ENCODE measurements at regions not wholly inside any gene's neighbourhood (a gene's known extent, or its start where the extent isn't known, plus 50 kb on each side); places are given as distances from the start of the nearest gene placed in this dataset.
"Not testable (repeated sequence)": the region's sequence is repeated elsewhere in the genome, so short reads cannot be mapped to it uniquely, and the experiment has no call there.

GRCh38 chr12:73210548-73211204 lies 938.5 kb downstream of the TRHDE start:
- DNase-seq (ENCODE audit: low spot score), result no peak

- no peak for DNase-seq (ENCODE audit: low spot score)
Observed at GRCh38 chr12:73220951-73221350, 948.8 kb downstream of the TRHDE start.

- DNase-seq (ENCODE audit: low spot score), result no peak
Observed at GRCh38 chr12:73221398-73221797, 949.2 kb downstream of the TRHDE start.

- no peak for DNase-seq (ENCODE audit: low spot score)
Observed at GRCh38 chr12:73221836-73222235, 949.7 kb downstream of the TRHDE start.

- DNase-seq (ENCODE audit: low spot score), result no peak
Observed at GRCh38 chr12:73225371-73225937, 953.3 kb downstream of the TRHDE start.

- no peak for DNase-seq (ENCODE audit: low spot score)
Observed at GRCh38 chr12:73225941-73226340, 953.8 kb downstream of the TRHDE start.

- no peak for DNase-seq (ENCODE audit: low spot score)
Observed at GRCh38 chr12:73226593-73226992, 954.4 kb downstream of the TRHDE start.

GRCh38 chr12:73228828-73229227 lies 956.7 kb downstream of the TRHDE start:
- not testable (repeated sequence) for DNase-seq (ENCODE audit: low spot score)

GRCh38 chr12:73235387-73235786 lies 963.2 kb downstream of the TRHDE start:
- no peak for DNase-seq (ENCODE audit: low spot score)

GRCh38 chr12:73240110-73240509 lies 967.9 kb downstream of the TRHDE start:
- DNase-seq (ENCODE audit: low spot score), result no peak

GRCh38 chr12:73262788-73263381 lies 990.7 kb downstream of the TRHDE start:
- no peak for DNase-seq (ENCODE audit: low spot score)

GRCh38 chr12:73266206-73266605 lies 994.0 kb downstream of the TRHDE start:
- no peak for DNase-seq (ENCODE audit: low spot score)

- no peak for DNase-seq (ENCODE audit: low spot score)
Observed at GRCh38 chr12:73274976-73275375, 1002.8 kb downstream of the TRHDE start.

GRCh38 chr12:73277971-73278370 lies 1005.8 kb downstream of the TRHDE start:
- no peak for DNase-seq (ENCODE audit: low spot score)

- no peak for DNase-seq (ENCODE audit: low spot score)
Observed at GRCh38 chr12:73301530-73301929, 1029.4 kb downstream of the TRHDE start.

- no peak for DNase-seq (ENCODE audit: low spot score)
Observed at GRCh38 chr12:73307260-73307659, 1035.1 kb downstream of the TRHDE start.

- no peak for DNase-seq (ENCODE audit: low spot score)
Observed at GRCh38 chr12:73308079-73308478, 1035.9 kb downstream of the TRHDE start.

- DNase-seq (ENCODE audit: low spot score), result no peak
Observed at GRCh38 chr12:73308747-73309146, 1036.6 kb downstream of the TRHDE start.

- no peak for DNase-seq (ENCODE audit: low spot score)
Observed at GRCh38 chr12:73321319-73321718, 1049.1 kb downstream of the TRHDE start.

- DNase-seq (ENCODE audit: low spot score), result no peak
Observed at GRCh38 chr12:73321776-73322175, 1049.6 kb downstream of the TRHDE start.

GRCh38 chr12:73330584-73331351 lies 1058.6 kb downstream of the TRHDE start:
- DNase-seq (ENCODE audit: low spot score), result no peak

- DNase-seq (ENCODE audit: low spot score), result no peak
Observed at GRCh38 chr12:73341559-73342247, 1069.5 kb downstream of the TRHDE start.
